ENCODE measurements at regions not wholly inside any gene's neighbourhood (a gene's known extent, or its start where the extent isn't known, plus 50 kb on each side); places are given as distances from the start of the nearest gene placed in this dataset.
"Not testable (repeated sequence)": the region's sequence is repeated elsewhere in the genome, so short reads cannot be mapped to it uniquely, and the experiment has no call there.

GRCh38 chr4:129905256-129905655 lies 809.3 kb downstream of the C4orf33 start:
- DNase-seq, result no peak

DNA sequence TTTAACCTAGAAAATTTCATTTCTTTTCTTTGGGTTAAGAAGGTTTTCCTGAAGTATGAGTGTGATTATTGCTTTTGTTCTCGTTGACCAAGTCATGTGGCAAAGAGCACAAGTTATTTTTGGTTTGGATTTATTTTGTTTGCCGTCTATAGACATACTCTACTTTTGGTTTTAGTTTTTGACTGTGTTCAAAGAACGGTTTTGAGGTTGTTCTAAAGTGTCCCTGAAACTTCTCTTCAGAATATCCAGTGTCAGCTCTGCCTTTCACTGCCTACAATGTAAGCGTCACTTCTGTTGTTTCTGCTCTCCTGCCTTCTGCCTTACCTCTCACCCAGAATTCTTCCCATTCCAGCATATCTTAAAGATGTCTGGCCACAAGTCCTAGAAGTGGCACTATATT lies 812.2 kb downstream of the C4orf33 start:
- no peak for DNase-seq

GRCh38 chr4:129916991-129917390 lies 821.0 kb downstream of the C4orf33 start:
- DNase-seq, result no peak

GRCh38 chr4:129917651-129918050 lies 821.7 kb downstream of the C4orf33 start:
- no peak for DNase-seq

DNA sequence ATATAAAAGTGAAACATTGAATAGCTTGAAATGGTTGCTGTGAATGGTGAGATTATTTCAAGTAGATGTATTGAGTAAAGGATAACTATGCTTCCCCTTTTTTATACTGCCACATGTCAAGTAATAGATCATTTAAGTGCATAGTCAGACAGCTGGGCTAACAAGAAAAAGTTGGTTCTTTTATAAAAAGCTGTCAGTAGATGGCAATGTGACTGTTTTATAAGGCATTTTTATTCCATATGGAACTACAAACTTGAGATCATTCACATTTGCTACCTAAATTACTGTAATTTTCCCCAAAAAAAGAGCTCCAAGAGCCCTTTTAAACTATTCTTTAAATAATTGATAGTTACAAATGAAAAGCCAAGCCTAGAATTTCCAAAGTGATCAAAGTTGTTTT lies 831.0 kb downstream of the C4orf33 start:
- no peak for DNase-seq

DNA sequence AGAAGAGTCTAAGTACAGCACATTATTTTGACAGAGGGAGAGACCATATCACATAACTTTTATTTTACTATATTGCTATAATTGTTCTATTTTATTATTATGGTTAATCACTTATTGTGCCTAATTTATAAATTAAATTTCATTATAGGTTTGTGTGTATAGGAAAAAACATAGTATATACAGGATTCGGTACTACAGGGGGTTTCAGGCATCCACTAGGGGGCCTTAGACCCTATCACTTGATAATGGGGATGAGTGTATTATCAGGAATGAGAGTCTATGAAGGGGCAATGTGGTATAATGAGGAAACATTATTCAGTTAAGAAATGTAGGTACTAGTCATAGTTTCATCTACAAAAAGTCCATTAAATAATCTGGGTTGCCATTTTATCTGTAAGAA lies 833.1 kb downstream of the C4orf33 start:
- no peak for DNase-seq

DNA sequence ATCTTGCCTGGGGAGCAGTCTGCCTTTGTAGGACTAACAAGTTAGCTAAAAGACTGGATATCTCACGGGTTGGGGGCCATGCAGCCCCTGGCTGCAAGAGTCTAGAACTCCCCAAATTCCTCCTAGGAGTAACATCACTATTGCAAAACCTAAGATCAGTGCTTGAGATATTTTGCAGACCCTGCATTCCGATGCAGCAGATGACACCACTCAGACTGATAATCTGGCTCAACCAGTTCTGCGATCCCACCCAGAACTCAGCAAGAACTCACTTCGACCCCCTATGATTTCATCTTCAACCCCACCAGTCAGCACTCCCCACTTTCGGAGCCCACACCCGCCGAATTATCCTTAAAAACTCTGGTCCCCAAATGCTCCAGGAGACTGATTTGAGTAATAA lies 834.0 kb downstream of the C4orf33 start:
- no peak for DNase-seq

DNA sequence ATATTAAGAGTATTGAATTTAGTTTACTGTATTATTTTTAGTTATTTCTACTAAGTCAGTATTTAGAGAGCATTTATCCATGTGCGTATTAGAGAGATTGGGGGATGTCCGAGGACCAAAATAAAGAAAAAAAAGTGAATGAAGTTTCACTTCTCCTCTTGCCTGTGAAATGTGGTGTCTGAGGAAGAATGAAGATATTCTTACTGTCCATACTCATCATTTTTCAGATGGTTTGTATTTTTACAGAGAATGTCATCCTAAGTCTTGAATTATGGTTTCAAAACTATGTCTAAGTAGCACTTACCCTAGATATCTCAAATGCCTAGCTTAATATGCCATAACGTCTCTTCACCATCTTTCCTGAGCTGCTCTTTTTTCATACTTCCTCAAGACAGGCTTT lies 854.3 kb downstream of the C4orf33 start:
- DNase-seq, result no peak

DNA sequence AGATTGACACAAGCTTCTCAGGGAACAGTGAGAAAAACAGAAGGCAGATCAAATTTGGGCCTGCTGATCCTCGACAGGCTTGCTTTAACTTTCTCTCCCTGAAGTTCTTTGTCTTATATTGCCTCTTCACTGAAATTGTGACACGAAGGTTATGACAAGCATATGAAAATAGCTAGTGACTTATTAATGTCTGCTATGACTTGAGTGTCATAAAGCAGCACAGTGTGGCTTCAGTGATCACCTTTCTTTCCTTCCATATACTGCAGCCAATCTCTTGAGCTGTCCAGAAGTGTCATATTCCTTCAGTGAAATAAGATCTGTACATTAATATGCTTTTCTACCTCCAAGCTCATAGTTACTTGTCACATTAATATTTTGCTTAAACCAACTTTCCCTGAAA lies 870.2 kb downstream of the C4orf33 start:
- no peak for DNase-seq

- no peak for DNase-seq
Observed at GRCh38 chr4:129968366-129968765, 872.4 kb downstream of the C4orf33 start.

GRCh38 chr4:129968778-129969177 lies 872.8 kb downstream of the C4orf33 start:
- no peak for DNase-seq

DNA sequence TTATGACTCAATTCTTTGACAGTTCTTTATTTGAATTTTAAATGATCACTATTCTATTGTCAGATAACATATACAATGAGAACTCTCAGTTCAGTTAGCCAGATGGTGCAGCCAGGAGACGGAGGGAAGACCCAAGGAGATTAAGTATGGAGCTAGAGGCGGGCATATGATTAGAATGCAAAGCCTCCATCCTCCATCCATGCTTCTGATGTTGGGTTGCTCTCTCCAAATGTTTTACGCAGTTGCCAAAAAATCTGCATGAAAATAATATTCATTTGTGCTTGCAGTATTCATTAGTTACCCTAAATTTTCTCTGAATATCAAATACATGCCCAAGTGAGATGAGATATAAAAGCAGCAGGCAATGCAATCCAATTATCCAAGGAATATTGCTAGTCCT lies 874.8 kb downstream of the C4orf33 start:
- no peak for DNase-seq

DNA sequence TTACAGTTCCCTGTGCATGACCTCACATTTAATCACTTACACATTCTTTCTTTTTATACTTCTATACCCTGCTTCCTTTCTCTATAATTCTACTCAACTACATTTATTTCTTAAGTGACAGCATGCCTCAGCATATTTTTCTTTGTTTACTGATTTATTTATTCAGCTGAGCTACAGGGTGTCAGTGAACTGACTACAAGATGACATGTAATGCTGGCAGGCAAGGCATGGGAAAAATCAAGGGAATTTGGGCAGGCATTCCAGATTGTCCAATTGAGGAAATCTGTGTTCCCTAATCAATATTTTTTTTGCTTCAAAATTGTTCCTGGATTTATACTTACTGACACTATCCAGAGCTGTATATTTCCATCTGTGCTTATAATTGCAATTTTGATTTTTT lies 875.5 kb downstream of the C4orf33 start:
- no peak for DNase-seq

GRCh38 chr4:129972257-129972656 lies 876.3 kb downstream of the C4orf33 start:
- no peak for DNase-seq

DNA sequence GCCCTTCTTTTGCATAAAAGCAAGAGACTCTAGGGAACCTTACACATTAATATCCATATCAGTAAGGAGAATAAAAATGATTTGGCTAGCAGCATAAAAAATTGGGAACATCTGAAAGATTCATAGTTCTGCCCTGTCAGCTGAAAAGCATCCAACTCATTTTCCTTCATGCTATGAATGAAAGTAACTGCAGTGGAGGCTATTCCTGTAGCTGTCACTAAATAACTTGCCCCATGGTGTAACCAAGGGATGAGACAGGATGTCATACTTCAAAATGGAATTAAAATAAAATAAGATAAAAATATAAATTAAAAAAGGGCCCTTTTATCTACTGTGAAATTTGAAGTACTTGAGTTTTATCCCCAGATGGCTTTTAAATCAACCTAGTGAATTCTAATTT lies 878.8 kb downstream of the C4orf33 start:
- DNase-seq, result no peak

DNA sequence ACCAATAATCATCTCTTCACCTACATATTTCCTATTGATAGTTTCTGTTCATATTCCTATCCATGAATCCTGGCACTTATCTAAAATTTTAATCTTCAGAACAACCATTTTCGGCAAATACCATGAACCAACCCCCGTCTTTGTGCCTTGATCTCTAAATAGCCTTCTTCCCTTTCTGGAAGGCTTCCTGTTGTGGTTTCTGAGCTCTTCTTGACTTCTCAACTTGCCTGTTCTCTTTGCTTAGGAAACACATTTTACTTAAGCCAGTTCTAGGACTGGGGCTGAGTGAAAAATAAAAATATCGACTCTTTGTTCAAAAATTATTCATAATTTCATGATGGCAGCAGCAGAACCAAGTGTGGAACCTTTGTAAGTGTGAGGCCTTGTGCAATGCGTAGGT lies 882.4 kb downstream of the C4orf33 start:
- no peak for DNase-seq

GRCh38 chr4:129988957-129989356 lies 893.0 kb downstream of the C4orf33 start:
- DNase-seq, result no peak

GRCh38 chr4:129994715-129995114 lies 898.8 kb downstream of the C4orf33 start:
- no peak for DNase-seq

DNA sequence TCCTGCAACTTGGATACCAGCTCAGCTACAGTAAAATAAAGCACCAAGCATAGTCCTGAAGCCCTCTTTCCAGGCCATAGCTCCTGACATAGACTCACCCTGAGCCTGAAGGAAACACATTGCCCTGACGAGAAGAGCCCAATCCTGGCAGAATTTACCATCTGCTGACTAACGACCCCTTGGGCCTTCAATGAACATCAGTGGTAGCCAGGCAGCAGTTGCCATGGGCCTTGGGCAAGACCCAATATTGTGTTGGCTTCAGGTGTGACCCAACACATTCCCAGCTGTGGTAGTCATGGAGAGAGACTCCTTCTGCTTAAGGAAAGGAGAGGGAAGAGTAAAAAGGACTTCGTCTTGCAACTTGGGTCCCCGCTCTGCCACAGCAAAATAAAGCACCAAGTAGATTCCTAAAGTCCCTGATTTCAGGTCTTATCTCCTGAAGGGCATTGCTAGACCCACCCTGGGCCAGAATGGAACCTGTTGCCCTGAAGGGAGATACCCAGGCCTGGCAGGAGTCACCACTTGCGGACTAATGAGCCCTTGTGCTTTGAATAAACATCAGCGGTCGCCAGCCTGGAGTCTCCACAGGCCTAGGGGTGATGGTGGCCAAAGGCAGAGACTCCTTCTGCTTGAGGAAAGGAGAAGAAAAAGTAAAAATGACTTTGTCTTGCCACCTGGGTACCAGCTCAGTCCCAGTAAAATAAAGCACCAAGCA lies 902.6 kb downstream of the C4orf33 start:
- no peak for DNase-seq

DNA sequence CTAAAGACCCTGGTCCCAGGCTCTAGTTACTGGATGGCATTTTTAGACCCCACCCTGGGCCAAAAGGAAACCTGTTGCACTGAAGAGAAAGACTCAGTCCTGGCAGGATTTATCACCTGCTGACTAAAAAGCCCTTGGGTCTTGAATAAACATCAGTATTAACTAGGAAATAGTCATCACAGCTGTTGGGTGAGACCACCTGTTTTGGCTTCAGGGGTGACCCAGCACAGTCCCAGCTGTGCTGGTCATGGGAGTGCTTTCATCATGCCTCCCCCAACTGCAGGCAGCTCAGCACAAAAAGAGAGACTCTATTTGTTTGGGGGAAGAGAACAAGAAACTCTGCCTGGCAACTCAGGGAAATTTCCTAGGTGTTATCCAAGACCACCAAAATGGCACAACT lies 903.2 kb downstream of the C4orf33 start:
- DNase-seq, result no peak

GRCh38 chr4:130008461-130008860 lies 912.5 kb downstream of the C4orf33 start:
- DNase-seq, result no peak

- DNase-seq, result not testable (repeated sequence)
Observed at GRCh38 chr4:130012806-130013205, 916.9 kb downstream of the C4orf33 start.

GRCh38 chr4:130021706-130022105 lies 925.8 kb downstream of the C4orf33 start:
- no peak for DNase-seq

DNA sequence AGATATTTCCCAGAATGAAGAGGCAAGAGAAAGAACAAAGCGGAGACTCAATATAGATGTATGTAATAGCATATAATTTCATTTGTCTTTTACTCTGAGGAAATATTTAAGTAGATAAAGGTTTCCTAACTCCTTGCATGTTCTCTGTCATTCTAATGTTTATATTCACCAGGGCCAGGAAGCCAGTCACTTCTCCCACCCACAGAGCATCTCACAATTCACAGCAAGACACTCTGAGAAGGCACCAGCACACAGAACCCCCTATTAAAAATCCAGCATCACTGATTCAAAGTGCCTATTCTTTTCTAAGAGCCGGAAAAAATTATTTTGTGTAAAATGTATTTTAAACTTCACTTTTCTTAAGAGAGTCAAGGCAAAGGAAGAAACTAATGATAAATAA lies 927.1 kb downstream of the C4orf33 start:
- no peak for DNase-seq

DNA sequence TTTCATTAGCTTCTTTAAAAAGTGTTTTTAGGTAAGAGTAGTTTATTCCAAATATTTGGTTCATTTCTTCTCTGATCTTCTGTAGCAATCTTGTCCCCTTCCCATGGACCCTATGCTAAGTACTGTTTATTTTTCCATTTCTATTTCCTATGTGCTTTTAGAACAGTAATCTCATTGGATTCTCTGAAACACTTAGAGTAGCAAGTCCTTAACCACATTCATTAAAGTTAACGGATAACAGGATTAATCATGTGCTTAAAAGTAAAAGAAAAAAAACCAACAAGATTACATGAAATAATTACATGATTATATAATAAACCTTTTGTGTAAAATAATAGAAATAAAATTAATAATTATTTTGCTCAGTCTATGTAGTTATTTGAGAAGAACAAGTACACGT lies 929.7 kb downstream of the C4orf33 start:
- DNase-seq, result no peak

GRCh38 chr4:130026185-130026584 lies 930.2 kb downstream of the C4orf33 start:
- no peak for DNase-seq

Measured in stimulated activated naive CD4-positive, alpha-beta T cell treated with Interleukin-2 at 50 U/mL for 16 hours (primary cell).